Myocyte (in vitro differentiated cells): ENCODE measurements at regions not wholly inside any gene's neighbourhood (a gene's known extent, or its start where the extent isn't known, plus 50 kb on each side); places are given as distances from the start of the nearest gene placed in this dataset.
"Not testable (repeated sequence)": the region's sequence is repeated elsewhere in the genome, so short reads cannot be mapped to it uniquely, and the experiment has no call there.

Source experiments
- DNase-seq: peaks from one replicate; pipeline ENCODE4 v3.0.0-alpha.2; 2012; ENCODE audit warnings: low read depth

DNA sequence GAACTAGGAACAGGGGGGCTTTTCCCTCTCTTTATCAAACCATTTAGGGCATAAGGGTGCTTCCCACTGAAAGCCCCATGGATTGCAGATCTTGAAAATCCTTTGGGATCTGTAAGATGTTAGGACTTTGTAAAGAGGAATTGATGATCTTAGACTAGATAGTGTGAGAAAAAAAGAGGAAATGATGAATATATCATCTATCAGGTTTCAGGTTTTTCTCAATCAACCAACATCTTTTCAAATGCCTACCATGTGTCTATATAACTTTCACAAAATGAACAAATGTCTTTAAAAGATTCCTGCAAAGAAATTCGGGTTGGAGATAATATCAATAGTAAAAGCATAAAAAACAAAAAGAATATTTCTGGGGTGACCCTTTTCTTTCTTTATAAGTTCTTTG, 50.1 kb downstream of the KCNC4 start:
- DNase-seq, result no peak

GRCh38 chr1:110262296-110262695, 52.2 kb downstream of the KCNC4 start:
- no peak for DNase-seq

DNA sequence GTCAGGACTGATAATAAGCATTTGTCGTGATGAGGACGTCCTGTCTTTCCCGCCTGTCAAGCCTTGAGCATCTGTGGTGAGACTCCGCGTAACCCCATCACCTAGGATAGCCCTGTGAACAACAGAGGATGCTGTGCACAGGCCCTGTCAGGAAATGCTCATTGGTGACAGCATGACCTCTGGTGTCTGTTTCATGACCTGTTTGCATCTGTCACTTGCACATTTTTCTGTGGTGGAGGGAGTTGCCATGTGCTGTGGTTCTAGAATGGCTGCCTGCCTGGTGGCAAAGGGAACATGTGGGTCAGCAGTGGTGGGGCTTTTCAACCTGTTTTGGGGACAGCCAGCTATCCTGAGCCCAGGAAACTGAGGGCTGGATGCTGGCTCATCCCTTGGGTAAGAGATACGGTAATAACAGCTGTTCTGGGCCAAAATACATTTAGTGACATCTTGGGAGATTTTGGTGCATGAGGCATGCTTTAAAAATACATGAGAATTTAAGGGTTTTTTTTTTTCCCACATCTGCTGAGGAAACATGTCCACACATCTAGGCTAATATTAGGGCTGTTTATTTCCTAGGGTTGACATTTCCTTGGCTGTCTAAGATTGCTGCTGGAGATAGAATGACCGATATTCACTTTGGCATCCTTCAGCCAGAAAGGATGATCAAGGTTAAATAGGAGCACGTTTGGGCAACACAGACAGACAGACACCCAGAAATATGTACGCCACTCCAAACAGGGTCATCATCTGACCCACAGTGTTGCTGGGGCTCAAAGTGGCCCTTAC, 52.9 kb downstream of the KCNC4 start:
- DNase-seq, result peak; percentile 92

DNA sequence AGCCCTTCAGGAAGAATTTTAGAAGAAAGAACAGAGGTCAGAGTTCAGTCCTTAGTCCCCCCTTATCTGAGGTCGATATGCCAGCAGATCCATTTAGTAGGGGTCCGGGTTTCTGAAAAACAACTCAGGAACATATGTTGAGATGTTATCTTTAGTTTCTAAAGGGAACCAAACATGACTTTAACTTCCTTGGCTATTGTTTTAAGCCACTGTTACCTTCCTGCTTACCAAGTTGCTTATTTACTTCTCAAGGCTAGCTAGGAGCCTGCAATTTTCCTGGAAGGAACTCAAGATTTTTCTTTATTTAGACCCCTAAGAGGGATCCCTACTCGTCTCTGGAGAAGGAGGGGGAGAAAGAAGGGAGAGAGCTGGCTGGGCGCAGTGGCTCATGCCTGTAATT, 54.3 kb downstream of the KCNC4 start:
- DNase-seq, result no peak

DNA sequence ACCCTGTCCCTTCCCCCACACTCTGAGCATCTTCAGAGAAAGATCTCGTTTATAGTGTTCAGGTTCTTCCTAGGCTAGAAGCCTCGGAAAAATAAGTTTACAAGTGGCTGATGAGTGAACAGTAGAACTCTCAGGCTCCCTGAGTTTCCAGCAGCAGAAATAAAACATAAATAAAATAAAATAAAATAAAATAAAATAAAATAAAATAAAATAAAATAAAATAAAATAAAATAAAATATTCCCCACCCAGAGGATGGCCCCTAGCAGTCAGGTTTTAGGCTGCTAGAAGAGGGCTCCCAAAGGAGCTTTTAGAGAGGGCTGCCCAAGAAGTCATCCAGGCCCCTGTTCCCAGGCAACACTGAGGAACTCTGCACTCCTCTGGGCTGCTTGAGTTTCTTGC, 55.1 kb downstream of the KCNC4 start:
- DNase-seq, result no peak

DNA sequence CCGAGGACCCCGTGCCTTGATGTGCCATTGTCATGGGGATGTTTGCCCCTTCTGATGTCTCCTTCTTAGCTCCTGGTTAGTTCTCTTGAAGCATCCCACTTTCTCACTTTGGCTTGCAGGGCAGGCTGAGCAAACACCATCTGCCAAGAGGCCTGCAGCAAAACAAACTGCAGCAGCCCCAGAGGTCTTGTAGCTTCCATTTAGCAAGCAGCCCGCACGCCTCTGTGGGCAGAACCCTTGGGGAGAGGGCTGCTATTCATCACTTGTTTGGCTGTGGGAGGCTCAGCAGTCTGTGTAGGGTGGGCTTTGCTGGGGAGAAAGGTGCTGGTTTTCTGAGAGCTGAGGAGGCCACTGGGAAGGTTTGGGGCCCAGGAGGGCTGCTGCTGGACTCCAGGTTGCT, 56.7 kb downstream of the KCNC4 start:
- DNase-seq, result no peak

- DNase-seq, result no peak
Measured at GRCh38 chr1:110267260-110267659, 57.1 kb downstream of the KCNC4 start.

- DNase-seq, result no peak
Measured at GRCh38 chr1:110272045-110272444, 61.9 kb downstream of the KCNC4 start.

DNA sequence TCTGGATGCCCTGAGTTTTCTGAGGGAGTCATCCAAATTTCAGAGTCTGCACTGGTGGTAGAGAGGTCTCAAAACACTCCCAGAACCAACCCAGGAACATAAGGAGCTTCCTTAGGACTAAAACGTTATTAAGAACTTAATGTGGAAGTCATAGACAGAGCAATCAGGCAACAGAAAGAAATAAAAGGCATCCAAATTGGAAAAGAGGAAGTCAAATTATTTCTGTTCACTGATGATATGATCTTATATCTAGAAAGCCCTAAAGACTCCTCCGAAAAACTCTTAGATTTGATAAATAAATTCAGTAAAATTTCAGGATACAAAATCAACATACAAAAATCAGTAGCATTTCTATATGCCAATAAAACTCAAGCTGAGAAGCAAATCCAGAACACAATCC, 63.7 kb downstream of the KCNC4 start:
- DNase-seq, result not testable (repeated sequence)

DNA sequence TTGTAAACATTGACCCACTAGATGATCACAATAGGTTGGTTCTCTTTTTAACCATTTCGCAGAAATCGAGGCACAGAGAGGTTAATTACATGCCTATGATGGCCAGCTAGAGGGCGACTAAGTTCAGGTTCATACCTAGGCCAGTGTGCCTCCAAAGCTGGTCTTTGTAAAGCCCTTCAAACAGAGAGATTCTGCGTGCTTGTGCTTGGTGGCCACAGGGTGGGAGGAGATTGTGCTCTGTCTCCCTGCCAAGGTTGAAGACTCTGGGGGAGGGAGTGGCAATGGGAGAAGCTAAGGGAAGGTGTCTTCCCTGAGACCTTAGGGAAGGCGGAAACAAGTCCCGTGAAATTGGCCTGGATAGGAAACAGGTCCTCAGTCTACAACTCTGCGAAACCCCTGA, 59.1 kb upstream of the RBM15 start:
- no peak for DNase-seq

- DNase-seq, result no peak
Measured at GRCh38 chr1:110280804-110281203, 58.4 kb upstream of the RBM15 start.

DNA sequence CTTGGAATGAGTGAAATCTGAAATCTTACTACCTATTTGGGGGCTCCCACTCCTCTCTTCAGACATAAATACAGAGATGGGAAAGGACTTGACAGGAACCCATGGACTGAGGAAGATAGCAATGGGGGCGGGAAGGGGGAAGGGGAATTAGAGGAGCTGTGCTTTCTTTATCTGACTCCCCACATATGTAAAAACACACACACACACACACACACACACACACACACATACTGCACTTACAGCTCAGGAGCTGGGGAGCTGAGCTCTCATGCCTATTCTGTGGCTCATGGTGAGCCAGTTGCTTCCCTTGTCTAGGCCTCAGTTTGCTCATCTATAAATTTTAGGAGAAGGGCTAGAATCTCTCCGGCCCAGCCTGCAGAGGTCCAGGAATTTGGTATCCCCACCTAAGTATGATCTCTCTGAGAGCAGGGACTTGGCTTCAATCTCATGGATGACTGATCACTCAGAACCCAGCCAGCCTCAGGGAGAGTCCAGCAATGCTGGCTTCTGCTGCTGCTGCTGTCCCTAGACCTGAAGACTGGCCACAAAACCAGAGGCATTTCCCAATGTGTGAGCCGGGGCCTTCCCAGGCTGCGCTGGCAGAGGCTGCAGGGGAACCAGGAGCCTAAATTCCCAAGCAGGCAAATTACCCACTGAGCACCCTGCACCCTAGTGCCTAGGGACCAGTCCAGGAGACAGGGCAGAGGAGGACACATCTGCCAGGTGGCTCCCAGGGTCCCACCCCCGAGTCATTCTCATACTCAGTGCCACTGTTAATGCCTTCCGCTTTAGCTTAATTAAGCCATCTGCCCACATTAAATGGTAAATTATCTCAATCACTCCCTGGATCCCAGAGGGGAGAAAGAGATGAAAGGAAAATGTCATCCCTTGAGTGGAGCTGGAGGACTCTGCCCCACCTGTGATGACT, 57.5 kb upstream of the RBM15 start:
- peak; percentile 68 for DNase-seq

GRCh38 chr1:110282395-110282794, 56.8 kb upstream of the RBM15 start:
- no peak for DNase-seq

- peak; percentile 80 for DNase-seq
Measured at GRCh38 chr1:110283677-110284076, 55.5 kb upstream of the RBM15 start.

DNA sequence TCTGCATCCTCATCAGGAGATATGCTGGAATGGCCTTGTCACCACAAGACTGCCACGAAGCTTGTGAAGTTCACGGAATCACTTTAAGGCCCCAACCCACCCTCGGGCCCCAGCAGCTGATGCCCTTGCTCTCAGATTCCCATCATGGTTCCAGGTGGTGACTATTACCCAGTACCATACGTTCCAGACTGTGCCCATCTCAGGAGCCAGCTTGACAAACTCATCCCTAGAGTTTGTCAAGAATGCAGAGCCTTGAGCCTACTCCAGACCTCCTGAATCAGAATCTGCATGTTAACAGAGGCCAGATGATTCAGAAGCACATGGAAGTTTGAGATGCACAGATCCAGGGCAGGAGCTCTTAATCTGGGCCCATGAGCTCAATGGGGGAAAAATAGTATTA, 53.9 kb upstream of the RBM15 start:
- DNase-seq, result peak; percentile 63

DNA sequence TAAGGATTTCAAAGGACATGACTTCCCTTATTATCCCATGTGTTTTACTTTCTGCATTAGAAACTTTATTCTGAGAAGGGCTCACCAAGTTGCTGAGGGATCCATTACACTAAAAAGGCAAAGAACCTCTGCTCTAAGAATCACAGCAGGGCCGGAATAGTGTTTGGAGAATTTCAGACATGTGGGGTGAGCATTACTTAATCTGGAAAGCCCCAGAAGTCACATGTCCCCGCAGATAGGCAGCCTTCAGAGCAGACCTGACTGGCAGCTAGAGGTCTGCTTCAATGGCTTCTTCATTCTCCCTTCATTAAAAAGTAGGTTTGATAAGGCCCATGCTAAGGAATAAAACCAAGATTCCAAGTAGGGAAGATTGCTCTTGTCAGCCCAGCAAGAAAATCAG, 52.6 kb upstream of the RBM15 start:
- peak; percentile 68 for DNase-seq

DNA sequence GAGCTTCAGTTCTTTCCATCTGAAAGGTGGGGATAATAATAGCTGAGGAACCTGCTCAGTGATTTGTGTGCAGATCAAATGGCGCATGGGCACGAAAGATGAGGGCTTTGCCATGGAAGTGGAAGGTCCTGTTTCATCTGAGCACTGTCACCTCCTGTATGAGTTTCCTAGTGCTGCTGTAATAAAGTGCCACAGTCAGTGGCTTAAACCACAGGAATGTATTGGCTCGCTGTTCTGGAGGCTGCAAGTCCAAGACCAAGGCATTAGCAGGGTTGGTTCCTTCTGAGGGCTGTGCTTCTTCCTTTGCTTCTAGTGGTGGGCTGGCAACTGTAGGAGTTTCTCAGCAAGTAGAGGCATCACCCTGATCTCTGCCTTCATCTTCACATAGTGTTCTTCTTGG, 51.1 kb upstream of the RBM15 start:
- no peak for DNase-seq
